Ovary (tissue), 7 donors: ENCODE measurements at regions not wholly inside any gene's neighbourhood (a gene's known extent, or its start where the extent isn't known, plus 50 kb on each side); places are given as distances from the start of the nearest gene placed in this dataset.

Experiments used
- DNase-seq, 5 donors: peaks; one replicate each; pipeline ENCODE4 v3.0.0-alpha.2; 2019 to 2020
- H3K27ac ChIP-seq, 2 donors: fragments of 200-600 bp; one replicate each; pipeline versions ENCODE4 v1.5.1 to v1.8.0; 2019 to 2022
- H3K27me3 ChIP-seq: fragments of 200-600 bp; one replicate; pipeline ENCODE4 v1.8.0; 2022
- H3K36me3 ChIP-seq: fragments of 200-600 bp; sonication (generic); one replicate; pipeline ENCODE4 v1.5.1; 2019
- H3K4me1 ChIP-seq: one replicate; pipeline ENCODE4 v1.8.1; 2013; ENCODE audit warnings: mild to moderate bottlenecking, moderate library complexity; ENCODE audit not compliant: insufficient read depth
- H3K4me3 ChIP-seq: fragments of 200-600 bp; sonication (generic); one replicate; pipeline ENCODE4 v1.5.1; 2017
- H3K9me3 ChIP-seq, 2 donors: fragments of 200-600 bp in 1 of 2; sonication (generic) in 1 of 2; one replicate each; pipeline versions ENCODE4 v1.5.1 to v1.8.1; 2013 to 2019; ENCODE audit warnings: mild to moderate bottlenecking in 1 of 2, moderate library complexity in 1 of 2
- CTCF ChIP-seq, 3 donors: fragments of 450-650 bp in 2 of 3; fragments of 200-600 bp in 1 of 3; IDR thresholded peaks; one replicate each; pipeline versions ENCODE4 v1.5.1 to v1.8.0; 2016 to 2022; ENCODE audit warnings: antibody characterized with exemption in 3 of 3, mild to moderate bottlenecking in 1 of 3
- EP300 ChIP-seq: sonication (generic); formaldehyde crosslinking; IDR thresholded peaks from one replicate; pipeline ENCODE4 v1.6.1; 2017; ENCODE audit warnings: antibody characterized with exemption
- POLR2A ChIP-seq: fragments of 450-650 bp; IDR thresholded peaks from one replicate; pipeline ENCODE4 v1.6.1; 2017; ENCODE audit warnings: antibody characterized with exemption, mild to moderate bottlenecking, moderate library complexity
- WGBS, 3 donors: extraction: QIAGEN DNeasy Blood & Tissue Kit in 1 of 3; methylation state at CpG; one replicate each; pipeline versions ENCODE4 v1.1.5 to v1.1.7; 2013 to 2017; 5-methylcytosine and 5-hydroxymethylcytosine counted together
- intact Hi-C, 4 donors: fragments of 100-400 bp; cut with DNase I; formaldehyde crosslinking; loops; one replicate each; pipeline versions ENCODE4 v1.11.0 to v1.15.1; 2022 to 2023
- donor health status: DM: no; HTN: no; CAD: no; lungs with moderate emphysema.
- donor health status: DM: no; HTN: no; CAD: no.
- donor health status: Bipolar disorder and iron deficiency.
- donor health status: DM: no; HTN: no; CAD: no.
- donor health status: DM: yes; HTN: yes; CAD: no.

DNA sequence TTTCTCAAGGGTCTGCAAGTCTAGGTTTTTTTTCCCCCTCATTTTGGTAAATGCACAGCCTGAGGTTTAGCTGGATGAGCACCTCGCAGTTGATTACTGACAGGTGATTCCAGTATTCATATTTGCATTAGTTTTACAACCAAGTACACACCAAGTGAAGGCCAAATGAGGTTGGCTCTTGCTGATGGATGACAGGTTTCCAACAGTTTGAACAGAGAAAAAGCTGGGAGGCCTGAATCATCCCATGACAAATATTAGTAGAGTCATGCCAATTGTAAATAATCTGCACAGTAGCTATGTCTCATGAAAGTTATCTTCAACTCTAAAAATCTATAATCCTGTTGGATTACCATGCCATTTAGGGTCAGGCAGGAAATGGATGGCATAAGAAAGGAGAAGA, 399.8 kb downstream of the HTR7 start:
- intact Hi-C loops, result no loop called here
- H3K9me3 ChIP-seq, result no peaks in the 10 kb centered on the region
- no peak for DNase-seq
- H3K27ac ChIP-seq, result no peak overlapping the region
- no peak overlapping the region for H3K4me3 ChIP-seq
- WGBS, 3 donors, result 65 to 100% (median 96%) methylated on average over 1 of the region's 1 CpG
- no peaks in the 10 kb centered on the region for H3K27me3 ChIP-seq
- TF ChIP-seq EP300 (no peak), CTCF (IDR thresholded peaks at IDR 0.05) (no peak), POLR2A (no peak)
- no peaks in the 10 kb centered on the region for H3K36me3 ChIP-seq
- no peaks in the 10 kb centered on the region for H3K4me1 ChIP-seq

DNA sequence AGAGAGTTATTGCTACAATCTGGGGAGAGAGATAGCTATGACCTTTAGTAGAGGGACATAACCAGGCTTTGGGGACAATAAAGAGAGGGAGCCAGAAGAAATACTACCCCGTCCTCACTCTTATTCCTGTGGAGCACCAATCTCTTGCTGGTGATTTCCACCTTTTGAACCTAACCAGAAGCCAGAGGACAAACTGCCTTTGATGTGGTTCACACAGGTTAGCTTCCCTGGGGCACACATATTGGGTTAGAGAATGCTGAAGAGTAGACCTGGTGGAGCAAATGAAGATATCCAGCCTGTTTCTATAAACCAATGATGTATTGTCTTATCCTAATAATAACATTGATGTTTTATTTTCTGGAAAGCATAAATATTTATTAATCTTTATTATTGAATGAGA, 399.3 kb downstream of the HTR7 start:
- DNase-seq, result no peak
- Histone ChIP-seq H3K27me3 (no peaks in the 10 kb centered on the region), H3K4me1 (no peaks in the 10 kb centered on the region), H3K27ac (no peak overlapping the region), H3K9me3 (no peaks in the 10 kb centered on the region), H3K4me3 (no peak overlapping the region), H3K36me3 (no peaks in the 10 kb centered on the region)
- TF ChIP-seq CTCF (IDR thresholded peaks at IDR 0.05) (no peak), EP300 (no peak), POLR2A (no peak)
- WGBS, 3 donors, result 67 to 84% (median 74%) methylated on average over 1 of the region's 1 CpG
- intact Hi-C loops, result no loop called here

DNA sequence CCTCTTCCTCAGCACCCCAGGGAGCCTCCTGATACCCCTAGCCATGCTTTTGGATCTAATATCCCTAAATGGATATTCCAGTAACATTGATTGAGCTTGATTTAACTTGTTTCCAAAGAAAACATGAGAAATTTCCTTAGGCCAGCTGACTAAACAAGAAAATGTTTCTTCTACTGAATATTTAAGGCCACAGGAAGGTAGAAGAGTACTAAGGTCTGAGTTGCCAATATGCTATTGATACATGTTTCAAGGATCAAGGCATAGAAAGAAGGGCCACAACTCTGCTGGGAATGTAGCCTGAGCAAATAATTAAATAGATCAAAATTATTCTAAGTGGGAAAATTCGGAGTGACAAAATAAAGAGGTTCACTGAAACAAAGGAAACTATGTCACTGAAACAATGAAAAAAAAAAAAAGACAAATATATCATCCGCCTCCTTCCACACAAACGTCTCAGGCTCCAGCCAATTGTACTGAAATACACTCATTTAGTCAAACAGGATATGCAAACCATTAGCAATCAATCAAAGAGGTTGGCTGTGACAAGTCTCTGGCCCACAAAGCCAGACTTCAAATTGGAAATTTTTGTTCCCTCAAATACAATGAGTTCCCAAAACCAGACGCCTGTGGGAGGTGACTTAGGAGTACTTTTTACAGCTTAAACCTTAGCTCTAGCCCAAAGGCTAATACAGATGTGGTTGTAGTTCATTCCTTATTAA, 396.2 kb downstream of the HTR7 start:
- intact Hi-C loops, result no loop called here
- Histone ChIP-seq H3K4me1 (no peaks in the 10 kb centered on the region), H3K4me3 (no peak overlapping the region), H3K27me3 (no peaks in the 10 kb centered on the region), H3K27ac (no peak overlapping the region), H3K9me3 (no peaks in the 10 kb centered on the region), H3K36me3 (no peaks in the 10 kb centered on the region)
- WGBS, 3 donors, result 41 to 50% (median 44%) methylated on average over 4 of the region's 4 CpGs
- no peak for DNase-seq
- TF ChIP-seq EP300 (no peak), POLR2A (no peak), CTCF (IDR thresholded peaks at IDR 0.05) (no peak)

GRCh38 chr10:90462749-90463470, 394.9 kb downstream of the HTR7 start:
- no peaks in the 10 kb centered on the region for H3K27me3 ChIP-seq
- DNase-seq, result no peak
- no peaks in the 10 kb centered on the region for H3K36me3 ChIP-seq
- no peak overlapping the region for H3K4me3 ChIP-seq
- H3K27ac ChIP-seq, result no peak overlapping the region
- H3K9me3 ChIP-seq, result no peaks in the 10 kb centered on the region
- 87 to 98% (median 89%) methylated on average over 2 of the region's 2 CpGs for WGBS, 3 donors
- H3K4me1 ChIP-seq, result no peaks in the 10 kb centered on the region
- TF ChIP-seq EP300 (no peak), CTCF (IDR thresholded peaks at IDR 0.05) (no peak), POLR2A (no peak)
- intact Hi-C loops, result no loop called here
